H9 (cell line): ENCODE measurements at regions not wholly inside any gene's neighbourhood (a gene's known extent, or its start where the extent isn't known, plus 50 kb on each side); places are given as distances from the start of the nearest gene placed in this dataset.

Experiments
- DNase-seq: peaks from one replicate; pipeline ENCODE4 v3.0.0-alpha.2; 2017
- H2AFZ ChIP-seq: one replicate; pipeline ENCODE4 v1.6.1; 2013; ENCODE audit warnings: mild to moderate bottlenecking, low read length, control low read depth, moderate library complexity
- H2AK5ac ChIP-seq: 2 replicates; pipeline ENCODE4 v1.6.1; 2013; ENCODE audit warnings: low read length, control low read depth, mixed read lengths; ENCODE audit not compliant: insufficient read length
- H2BK120ac ChIP-seq: one replicate; pipeline ENCODE4 v1.6.1; 2013; ENCODE audit warnings: low read depth, mild to moderate bottlenecking, low read length, control low read depth, inconsistent platforms; ENCODE audit not compliant: poor library complexity, severe bottlenecking
- H2BK12ac ChIP-seq: 2 replicates; pipeline ENCODE4 v1.6.1; 2013; ENCODE audit warnings: low read length, control low read depth, mixed read lengths, low read depth; ENCODE audit not compliant: insufficient read length
- H2BK15ac ChIP-seq: 2 replicates; pipeline ENCODE4 v1.6.1; 2013; ENCODE audit warnings: low read depth, low read length, control low read depth
- H2BK20ac ChIP-seq: one replicate; pipeline ENCODE4 v1.6.1; 2013; ENCODE audit warnings: low read depth, mild to moderate bottlenecking, low read length, control low read depth, inconsistent platforms; ENCODE audit not compliant: poor library complexity, severe bottlenecking
- H2BK5ac ChIP-seq: 2 replicates; pipeline ENCODE4 v1.6.1; 2013; ENCODE audit warnings: low read length, control low read depth, mixed read lengths; ENCODE audit not compliant: insufficient read length
- H3K14ac ChIP-seq: 2 replicates; pipeline ENCODE4 v1.6.1; 2013; ENCODE audit warnings: low read length, control low read depth; ENCODE audit not compliant: insufficient read depth
- H3K18ac ChIP-seq: 2 replicates; pipeline ENCODE4 v1.6.1; 2013; ENCODE audit warnings: low read depth, mild to moderate bottlenecking, mixed read lengths, low read length, control low read depth; ENCODE audit not compliant: insufficient read length
- H3K23ac ChIP-seq: 2 replicates; pipeline ENCODE4 v1.6.1; 2013; ENCODE audit warnings: low read length, control low read depth, mixed read lengths, low read depth; ENCODE audit not compliant: insufficient read length
- H3K23me2 ChIP-seq: 2 replicates; pipeline ENCODE4 v1.6.1; 2013; ENCODE audit warnings: low read depth, mild to moderate bottlenecking, mixed read lengths, low read length, control low read depth; ENCODE audit not compliant: insufficient read length, poor library complexity, severe bottlenecking
- H3K27ac ChIP-seq: 2 replicates; pipeline ENCODE4 v1.5.1; 2013; ENCODE audit warnings: low read length, control low read depth, mixed read lengths, low read depth; ENCODE audit not compliant: insufficient read length
- H3K27me3 ChIP-seq: 2 replicates; pipeline ENCODE4 v1.6.1; 2013; ENCODE audit warnings: low read length, control low read depth, inconsistent platforms; ENCODE audit not compliant: insufficient read depth
- H3K4ac ChIP-seq: 2 replicates; pipeline ENCODE4 v1.6.1; 2013; ENCODE audit warnings: low read depth, mild to moderate bottlenecking, control low read depth, inconsistent platforms, low read length, moderate library complexity
- H3K4me1 ChIP-seq: 2 replicates; pipeline ENCODE4 v1.6.1; 2013; ENCODE audit warnings: low read length, control low read depth, inconsistent platforms; ENCODE audit not compliant: insufficient read depth
- H3K4me2 ChIP-seq: 2 replicates; pipeline ENCODE4 v1.6.1; 2013; ENCODE audit warnings: low read length, control low read depth, mixed read lengths; ENCODE audit not compliant: insufficient read length, insufficient read depth
- H3K56ac ChIP-seq: 2 replicates; pipeline ENCODE4 v1.6.1; 2013; ENCODE audit warnings: low read depth, mild to moderate bottlenecking, mixed read lengths, low read length, control low read depth; ENCODE audit not compliant: insufficient read length
- H3K79me1 ChIP-seq: 2 replicates; pipeline ENCODE4 v1.6.1; 2013; ENCODE audit warnings: low read depth, mild to moderate bottlenecking, moderate library complexity, low read length, control low read depth, inconsistent platforms; ENCODE audit not compliant: insufficient read depth, poor library complexity, severe bottlenecking
- H3K79me2 ChIP-seq: 2 replicates; pipeline ENCODE4 v1.6.1; 2013; ENCODE audit warnings: low read length, control low read depth, inconsistent platforms; ENCODE audit not compliant: insufficient read depth
- H3K9ac ChIP-seq: 2 replicates; pipeline ENCODE4 v1.6.1; 2013; ENCODE audit warnings: low read length, control low read depth, mixed read lengths; ENCODE audit not compliant: insufficient read length; ENCODE audit errors: extremely low read depth
- H3K9me3 ChIP-seq: one replicate; pipeline ENCODE4 v1.6.1; 2013; ENCODE audit warnings: low read depth, low read length, inconsistent platforms; ENCODE audit not compliant: control insufficient read depth
- H3T11ph ChIP-seq: one replicate; pipeline ENCODE4 v1.6.1; 2013; ENCODE audit warnings: mild to moderate bottlenecking, low read length, control low read depth, inconsistent platforms
- H4K20me1 ChIP-seq: one replicate; pipeline ENCODE4 v1.6.1; 2013; ENCODE audit not compliant: control insufficient read depth, insufficient read length, insufficient read depth
- H4K5ac ChIP-seq: 2 replicates; pipeline ENCODE4 v1.6.1; 2013; ENCODE audit warnings: low read depth, mild to moderate bottlenecking, mixed read lengths, low read length, control low read depth; ENCODE audit not compliant: insufficient read length
- H4K8ac ChIP-seq: replicated peaks from 2 replicates; pipeline ENCODE4 v1.6.1; 2013; ENCODE audit warnings: low read length, control low read depth, mixed read lengths, low read depth; ENCODE audit not compliant: insufficient read length
- H4K91ac ChIP-seq: 2 replicates; pipeline ENCODE4 v1.6.1; 2013; ENCODE audit warnings: low read depth, mild to moderate bottlenecking, moderate library complexity, mixed read lengths, low read length, control low read depth; ENCODE audit not compliant: insufficient read length
- H3K27ac Mint-ChIP-seq, 3 experiments: 2 replicates in 2 of 3; 3 replicates in 1 of 3; pipeline ENCODE4 v1.8.0; 2020 to 2021; ENCODE audit warnings: mixed read lengths in 3 of 3, mild to moderate bottlenecking in 1 of 3, moderate library complexity in 1 of 3
- H3K27me3 Mint-ChIP-seq: 2 replicates; pipeline ENCODE4 v1.8.0; 2021; ENCODE audit warnings: low read depth, mild to moderate bottlenecking, moderate library complexity, mixed read lengths
- H3K36me3 Mint-ChIP-seq, 3 experiments: 2 replicates in 2 of 3; 3 replicates in 1 of 3; pipeline ENCODE4 v1.8.0; 2020 to 2021; ENCODE audit warnings: low read depth in 3 of 3, mixed read lengths in 3 of 3; ENCODE audit not compliant: insufficient read depth in 1 of 3
- H3K4me1 Mint-ChIP-seq, 2 experiments: 2 replicates each; pipeline ENCODE4 v1.8.0; 2020; ENCODE audit warnings: mixed read lengths in 2 of 2
- H3K4me3 Mint-ChIP-seq, 2 experiments: 2 replicates in 1 of 2; 3 replicates in 1 of 2; pipeline ENCODE4 v1.8.0; 2020 to 2021; ENCODE audit warnings: mild to moderate bottlenecking in 2 of 2, mixed read lengths in 2 of 2, moderate library complexity in 1 of 2
- H3K9me3 Mint-ChIP-seq, 2 experiments: 2 replicates in 1 of 2; 3 replicates in 1 of 2; pipeline ENCODE4 v1.8.0; 2020; ENCODE audit warnings: mild to moderate bottlenecking in 2 of 2, mixed read lengths in 2 of 2, moderate library complexity in 1 of 2
- WGBS: extraction: QIAGEN DNeasy Blood & Tissue Kit; methylation state at CpG from one replicate; pipeline ENCODE4 v1.1.7; 2013; ENCODE audit warnings: missing lambda C conversion rate, low lambda C conversion rate, mixed read lengths; ENCODE audit not compliant: insufficient read length; ENCODE audit errors: extremely low coverage; 5-methylcytosine and 5-hydroxymethylcytosine counted together
- TF ChIP-seq, protein P1 (sequence below): fragments of 200-600 bp; sonication (generic); conservative IDR thresholded peaks from 3 replicates; pipeline ENCODE4 v1.8.0; 2021; ENCODE audit warnings: antibody characterized with exemption, mild to moderate bottlenecking

DNA sequence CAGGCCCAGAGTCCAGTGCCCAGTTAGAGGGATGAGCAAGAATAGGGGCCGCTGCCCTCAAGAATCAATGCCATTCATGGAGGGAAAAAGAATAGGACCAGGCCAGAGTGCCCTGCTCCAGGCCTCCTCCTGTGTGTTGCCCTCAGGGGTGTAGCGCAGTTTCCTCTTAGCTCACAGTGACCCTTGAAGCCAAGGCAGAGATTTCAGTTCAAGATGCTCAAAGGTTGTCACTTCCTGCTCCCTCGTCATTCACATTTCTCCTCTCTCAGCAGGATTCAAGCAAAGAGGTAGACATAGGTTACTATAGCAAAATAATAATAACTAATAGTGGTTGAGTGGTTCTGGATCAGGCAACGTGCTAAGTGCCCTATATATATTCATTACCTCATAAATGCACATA, 55.1 kb upstream of the PELI2 start:
- Histone ChIP-seq H4K20me1 (no peaks in the 10 kb centered on the region), H3K23me2 (no peaks in the 10 kb centered on the region), H3K14ac (no peak overlapping the region), H3K4ac (no peak overlapping the region), H3K9me3 (no peaks in the 10 kb centered on the region), H3K18ac (no peak overlapping the region), H3K79me2 (0 out of 2 replicates have a peak, but pooled peaks cover 1% of the 10 kb centered on the region), H4K91ac (no peak overlapping the region), H3K9ac (no peak overlapping the region), H2BK20ac (no peak overlapping the region), H3K27ac (no peak overlapping the region), H4K5ac (no peak overlapping the region), H3T11ph (no peak overlapping the region), H2BK12ac (no peak overlapping the region), H3K79me1 (no peaks in the 10 kb centered on the region), H2BK120ac (no peak overlapping the region), H3K23ac (no peak overlapping the region), H3K4me1 (no peaks in the 10 kb centered on the region), H2BK15ac (no peak overlapping the region), H3K4me2 (no peak overlapping the region), H2AFZ (no peak overlapping the region), H2BK5ac (no peak overlapping the region), H3K56ac (no peak overlapping the region), H2AK5ac (no peak overlapping the region), H3K27me3 (no peaks in the 10 kb centered on the region), H4K8ac (no peak overlapping the region)
- Mint-ChIP-seq H3K36me3 (no peaks in the 10 kb centered on the region), H3K27me3 (no peaks in the 10 kb centered on the region), H3K27ac (no peak overlapping the region), H3K9me3 (no peaks in the 10 kb centered on the region), H3K4me3 (no peak overlapping the region), H3K4me1 (no peaks in the 10 kb centered on the region)
- TF ChIP-seq, protein P1, sequence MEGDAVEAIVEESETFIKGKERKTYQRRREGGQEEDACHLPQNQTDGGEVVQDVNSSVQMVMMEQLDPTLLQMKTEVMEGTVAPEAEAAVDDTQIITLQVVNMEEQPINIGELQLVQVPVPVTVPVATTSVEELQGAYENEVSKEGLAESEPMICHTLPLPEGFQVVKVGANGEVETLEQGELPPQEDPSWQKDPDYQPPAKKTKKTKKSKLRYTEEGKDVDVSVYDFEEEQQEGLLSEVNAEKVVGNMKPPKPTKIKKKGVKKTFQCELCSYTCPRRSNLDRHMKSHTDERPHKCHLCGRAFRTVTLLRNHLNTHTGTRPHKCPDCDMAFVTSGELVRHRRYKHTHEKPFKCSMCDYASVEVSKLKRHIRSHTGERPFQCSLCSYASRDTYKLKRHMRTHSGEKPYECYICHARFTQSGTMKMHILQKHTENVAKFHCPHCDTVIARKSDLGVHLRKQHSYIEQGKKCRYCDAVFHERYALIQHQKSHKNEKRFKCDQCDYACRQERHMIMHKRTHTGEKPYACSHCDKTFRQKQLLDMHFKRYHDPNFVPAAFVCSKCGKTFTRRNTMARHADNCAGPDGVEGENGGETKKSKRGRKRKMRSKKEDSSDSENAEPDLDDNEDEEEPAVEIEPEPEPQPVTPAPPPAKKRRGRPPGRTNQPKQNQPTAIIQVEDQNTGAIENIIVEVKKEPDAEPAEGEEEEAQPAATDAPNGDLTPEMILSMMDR = no peak
- WGBS = no CpG with 5 or more reads among the region's 4 CpGs
- no peak for DNase-seq
